H1 (cell line): ENCODE measurements at regions not wholly inside any gene's neighbourhood (a gene's known extent, or its start where the extent isn't known, plus 50 kb on each side); places are given as distances from the start of the nearest gene placed in this dataset.

Source experiments
- CTCF ChIA-PET: fragments of 300-600 bp; sonication (Branson Sonifier 250); formaldehyde crosslinking; loops from one replicate; lab custom pipeline; 2021; ENCODE audit not compliant: partially characterized antibody; lab: Charles Lee
- POLR2A ChIA-PET: fragments of 300-600 bp; sonication (Branson Sonifier 250); formaldehyde crosslinking; loops from one replicate; lab custom pipeline; 2021; ENCODE audit warnings: inconsistent platforms; ENCODE audit not compliant: partially characterized antibody; lab: Charles Lee
- DNase-seq, 2 experiments: peaks; one replicate each; pipeline versions ENCODE4 v3.0.0 to v3.0.0-alpha.2; 2010 to 2022; ENCODE audit warnings: low spot score in 2 of 2, low read depth in 1 of 2, mixed read lengths in 1 of 2
- FAIRE-seq: peaks from 2 replicates; lab custom pipeline; 2011; peaks lifted over from hg19 to GRCh38; lab: Jason Lieb, UNC
- H2AFZ ChIP-seq: 2 replicates; pipeline ENCODE4 v1.8.1; 2012; ENCODE audit warnings: low read length, inconsistent platforms
- H2AK5ac ChIP-seq: 2 replicates; pipeline ENCODE4 v1.6.1; 2013; ENCODE audit warnings: low read depth, low read length
- H2BK120ac ChIP-seq: replicated peaks from 2 replicates; pipeline ENCODE3; 2013; ENCODE audit warnings: low read depth, low read length, inconsistent platforms
- H2BK12ac ChIP-seq: 2 replicates; pipeline ENCODE4 v1.6.1; 2013; ENCODE audit warnings: low read depth, low read length
- H2BK15ac ChIP-seq: 2 replicates; pipeline ENCODE4 v1.6.1; 2013; ENCODE audit warnings: low read length
- H2BK20ac ChIP-seq: 2 replicates; pipeline ENCODE4 v1.6.1; 2013; ENCODE audit warnings: low read length
- H2BK5ac ChIP-seq: 2 replicates; pipeline ENCODE4 v1.6.1; 2013; ENCODE audit warnings: low read depth, low read length
- H3K14ac ChIP-seq: 2 replicates; pipeline ENCODE4 v1.6.1; 2013; ENCODE audit warnings: inconsistent platforms; ENCODE audit not compliant: insufficient read length
- H3K18ac ChIP-seq: 2 replicates; pipeline ENCODE4 v1.6.1; 2013; ENCODE audit warnings: low read length; ENCODE audit errors: extremely low read depth
- H3K23ac ChIP-seq: 2 replicates; pipeline ENCODE4 v1.6.1; 2013; ENCODE audit warnings: inconsistent platforms; ENCODE audit not compliant: insufficient read length
- H3K23me2 ChIP-seq: 2 replicates; pipeline ENCODE4 v1.6.1; 2013; ENCODE audit warnings: low read depth, low read length
- H3K27ac ChIP-seq: 2 replicates; pipeline ENCODE4 v1.6.1; 2011; ENCODE audit warnings: low read depth, low read length, inconsistent platforms
- H3K27me3 ChIP-seq, 4 experiments: replicated peaks in 1 of 4; 1 replicate in 1 of 4; 2 replicates in 3 of 4; pipeline versions ENCODE4 v1.6.1 to v1.8.1; 2011 to 2013; ENCODE audit warnings: low read length in 3 of 4, mild to moderate bottlenecking in 3 of 4, inconsistent platforms in 2 of 4, mixed read lengths in 2 of 4, moderate library complexity in 1 of 4; ENCODE audit not compliant: control insufficient read depth in 3 of 4, insufficient read depth in 3 of 4; ENCODE audit errors: extremely low read depth in 1 of 4
- H3K36me3 ChIP-seq, 4 experiments: 2 replicates each; pipeline versions ENCODE4 v1.6.1 to v1.8.1; 2011 to 2013; ENCODE audit warnings: mild to moderate bottlenecking in 4 of 4, low read length in 3 of 4, moderate library complexity in 2 of 4, control low read depth in 1 of 4, inconsistent platforms in 1 of 4; ENCODE audit not compliant: insufficient read depth in 4 of 4, control insufficient read depth in 2 of 4
- H3K4ac ChIP-seq: replicated peaks from 2 replicates; pipeline ENCODE3; 2013; ENCODE audit warnings: low read length, low read depth, mixed read lengths, inconsistent platforms; ENCODE audit not compliant: insufficient read length
- H3K4me1 ChIP-seq, 4 experiments: replicated peaks in 1 of 4; 1 replicate in 1 of 4; 2 replicates in 3 of 4; pipeline versions ENCODE4 v1.6.1 to v1.8.1; 2011 to 2013; ENCODE audit warnings: low read length in 3 of 4, inconsistent platforms in 2 of 4, mixed read lengths in 1 of 4; ENCODE audit not compliant: insufficient read depth in 4 of 4, control insufficient read depth in 3 of 4
- H3K4me2 ChIP-seq, 2 experiments: 2 replicates each; pipeline versions ENCODE4 v1.6.1 to v1.8.1; 2011 to 2013; ENCODE audit warnings: low read depth in 2 of 2, low read length in 2 of 2, control low read depth in 1 of 2, inconsistent platforms in 1 of 2, mild to moderate bottlenecking in 1 of 2; ENCODE audit not compliant: insufficient read depth in 1 of 2
- H3K4me3 ChIP-seq, 4 experiments: fragments of 200-600, 300-600 bp in 1 of 4; sonication (generic), shearing (Covaris generic), sonication (Bioruptor Twin) in 1 of 4; 2 replicates each; pipeline versions ENCODE4 v1.5.1 to v1.8.1; 2011 to 2016; ENCODE audit warnings: low read length in 4 of 4, low read depth in 3 of 4, control low read depth in 2 of 4, inconsistent platforms in 2 of 4, mild to moderate bottlenecking in 2 of 4, mixed read lengths in 1 of 4, moderate library complexity in 1 of 4; ENCODE audit not compliant: insufficient read depth in 2 of 4; ENCODE audit errors: extremely low read depth in 1 of 4
- H3K56ac ChIP-seq: replicated peaks from 2 replicates; pipeline ENCODE3; 2013; ENCODE audit warnings: low read depth, mild to moderate bottlenecking, mixed read lengths, low read length, inconsistent platforms; ENCODE audit not compliant: insufficient read length
- H3K79me1 ChIP-seq: 2 replicates; pipeline ENCODE4 v1.6.1; 2013; ENCODE audit warnings: low read depth, low read length, control low read depth
- H3K79me2 ChIP-seq, 2 experiments: 2 replicates each; pipeline versions ENCODE4 v1.6.1 to v1.8.1; 2012 to 2013; ENCODE audit warnings: low read length in 2 of 2, mild to moderate bottlenecking in 2 of 2, inconsistent platforms in 1 of 2; ENCODE audit not compliant: insufficient read depth in 2 of 2, control insufficient read depth in 1 of 2
- H3K9ac ChIP-seq, 4 experiments: replicated peaks in 1 of 4; 1 replicate in 1 of 4; 2 replicates in 3 of 4; pipeline versions ENCODE4 v1.6.1 to v1.8.1; 2011 to 2013; ENCODE audit warnings: low read depth in 3 of 4, low read length in 3 of 4, control low read depth in 2 of 4, mild to moderate bottlenecking in 2 of 4, moderate library complexity in 2 of 4, inconsistent platforms in 1 of 4; ENCODE audit errors: extremely low read depth in 1 of 4
- H3K9me3 ChIP-seq, 2 experiments: 2 replicates each; pipeline versions ENCODE4 v1.6.1 to v1.8.1; 2012 to 2013; ENCODE audit warnings: mild to moderate bottlenecking in 2 of 2, moderate library complexity in 2 of 2, control low read depth in 1 of 2, inconsistent platforms in 1 of 2, low read depth in 1 of 2, low read length in 1 of 2, mixed read lengths in 1 of 2; ENCODE audit not compliant: insufficient read depth in 2 of 2
- H4K20me1 ChIP-seq, 2 experiments: replicated peaks in 1 of 2; 2 replicates each; pipeline versions ENCODE3 to v1.8.1; 2011 to 2013; ENCODE audit warnings: inconsistent platforms in 2 of 2, low read length in 2 of 2, mild to moderate bottlenecking in 1 of 2; ENCODE audit not compliant: insufficient read depth in 2 of 2, control insufficient read depth in 1 of 2
- H4K5ac ChIP-seq: 2 replicates; pipeline ENCODE4 v1.6.1; 2013; ENCODE audit warnings: low read length, low read depth, mixed read lengths, inconsistent platforms; ENCODE audit not compliant: insufficient read length
- H4K8ac ChIP-seq: 2 replicates; pipeline ENCODE4 v1.8.0; 2013; ENCODE audit warnings: mild to moderate bottlenecking, moderate library complexity, low read length, inconsistent platforms; ENCODE audit not compliant: insufficient read depth; ENCODE audit errors: extremely low read depth
- H4K91ac ChIP-seq: replicated peaks from 2 replicates; pipeline ENCODE3; 2013; ENCODE audit warnings: low read length, mixed read lengths, inconsistent platforms; ENCODE audit not compliant: insufficient read length
- CEBPB ChIP-seq: IDR thresholded peaks from 2 replicates; pipeline ENCODE4 v1.6.1; 2012; ENCODE audit warnings: low read depth, low read length
- EZH2 ChIP-seq: fragments of 200-600 bp; sonication (generic); IDR thresholded peaks from 2 replicates; pipeline ENCODE4 v1.7.1; 2012; ENCODE audit warnings: low read depth, mild to moderate bottlenecking, moderate library complexity, low read length, inconsistent platforms; ENCODE audit not compliant: severe bottlenecking
- FOSL1 ChIP-seq: IDR thresholded peaks from 2 replicates; pipeline ENCODE4 v1.6.1; 2011; ENCODE audit warnings: mild to moderate bottlenecking, low read depth, low read length, moderate library complexity; ENCODE audit not compliant: insufficient read depth
- GABPA ChIP-seq: IDR thresholded peaks from 2 replicates; pipeline ENCODE4 v1.6.1; 2011; ENCODE audit warnings: mild to moderate bottlenecking, low read length, moderate library complexity, borderline replicate concordance; ENCODE audit not compliant: insufficient read depth
- HDAC2 ChIP-seq, 2 experiments: fragments of 300-600 bp in 1 of 2; sonication (generic) in 1 of 2; IDR thresholded peaks; 2 replicates each; pipeline ENCODE4 v1.6.1; 2011 to 2012; ENCODE audit warnings: low read depth in 2 of 2, low read length in 2 of 2, mild to moderate bottlenecking in 2 of 2, moderate library complexity in 2 of 2, borderline replicate concordance in 1 of 2, inconsistent platforms in 1 of 2
- KDM4A ChIP-seq: IDR thresholded peaks from one replicate; pipeline ENCODE4 v1.7.1; 2012; ENCODE audit warnings: low read depth, mild to moderate bottlenecking, moderate library complexity, low read length, inconsistent platforms; ENCODE audit not compliant: severe bottlenecking
- KDM5A ChIP-seq: fragments of 200-600 bp; IDR thresholded peaks from 2 replicates; pipeline ENCODE4 v1.7.1; 2012; ENCODE audit warnings: mild to moderate bottlenecking, low read length, inconsistent platforms, mixed read lengths
- NANOG ChIP-seq: IDR thresholded peaks from 2 replicates; pipeline ENCODE4 v1.6.1; 2011; ENCODE audit warnings: low read length, low read depth, mild to moderate bottlenecking, inconsistent platforms; ENCODE audit not compliant: insufficient read depth, poor library complexity, severe bottlenecking
- POLR2A ChIP-seq, 2 experiments: IDR thresholded peaks; 1 replicate in 1 of 2; 2 replicates in 1 of 2; pipeline ENCODE4 v1.6.1; 2011; ENCODE audit warnings: low read depth in 2 of 2, low read length in 2 of 2, mild to moderate bottlenecking in 2 of 2; ENCODE audit errors: control extremely low read depth in 1 of 2
- RXRA ChIP-seq: IDR thresholded peaks from 2 replicates; pipeline ENCODE4 v1.6.1; 2011; ENCODE audit warnings: low read depth, mild to moderate bottlenecking, low read length, moderate library complexity; ENCODE audit not compliant: insufficient read depth
- SUZ12 ChIP-seq: fragments of 200-600 bp; sonication (generic); IDR thresholded peaks from 2 replicates; pipeline ENCODE4 v1.6.1; 2012; ENCODE audit warnings: mild to moderate bottlenecking, inconsistent platforms, low read length, moderate library complexity, mixed read lengths
- TCF12 ChIP-seq: IDR thresholded peaks from 2 replicates; pipeline ENCODE4 v1.6.1; 2011; ENCODE audit warnings: low read depth, mild to moderate bottlenecking, low read length
- ZNF274 ChIP-seq: IDR thresholded peaks from 2 replicates; pipeline ENCODE4 v1.7.0; 2012; ENCODE audit warnings: low read length, borderline replicate concordance; ENCODE audit errors: extremely low read depth
- WGBS, 2 experiments: shearing (Covaris generic) in 1 of 2; methylation state at CpG; one replicate each; pipeline versions ENCODE4 v1.1.6 to v1.1.7; 2013 to 2015; ENCODE audit warnings: low lambda C conversion rate in 2 of 2, mixed read lengths in 2 of 2, inconsistent platforms in 1 of 2, low coverage in 1 of 2, missing lambda C conversion rate in 1 of 2; ENCODE audit not compliant: insufficient replicate concordance in 2 of 2, insufficient coverage in 1 of 2, insufficient read length in 1 of 2; ENCODE audit errors: extremely low coverage in 1 of 2, missing lambda C conversion rate in 1 of 2; 5-methylcytosine and 5-hydroxymethylcytosine counted together

DNA sequence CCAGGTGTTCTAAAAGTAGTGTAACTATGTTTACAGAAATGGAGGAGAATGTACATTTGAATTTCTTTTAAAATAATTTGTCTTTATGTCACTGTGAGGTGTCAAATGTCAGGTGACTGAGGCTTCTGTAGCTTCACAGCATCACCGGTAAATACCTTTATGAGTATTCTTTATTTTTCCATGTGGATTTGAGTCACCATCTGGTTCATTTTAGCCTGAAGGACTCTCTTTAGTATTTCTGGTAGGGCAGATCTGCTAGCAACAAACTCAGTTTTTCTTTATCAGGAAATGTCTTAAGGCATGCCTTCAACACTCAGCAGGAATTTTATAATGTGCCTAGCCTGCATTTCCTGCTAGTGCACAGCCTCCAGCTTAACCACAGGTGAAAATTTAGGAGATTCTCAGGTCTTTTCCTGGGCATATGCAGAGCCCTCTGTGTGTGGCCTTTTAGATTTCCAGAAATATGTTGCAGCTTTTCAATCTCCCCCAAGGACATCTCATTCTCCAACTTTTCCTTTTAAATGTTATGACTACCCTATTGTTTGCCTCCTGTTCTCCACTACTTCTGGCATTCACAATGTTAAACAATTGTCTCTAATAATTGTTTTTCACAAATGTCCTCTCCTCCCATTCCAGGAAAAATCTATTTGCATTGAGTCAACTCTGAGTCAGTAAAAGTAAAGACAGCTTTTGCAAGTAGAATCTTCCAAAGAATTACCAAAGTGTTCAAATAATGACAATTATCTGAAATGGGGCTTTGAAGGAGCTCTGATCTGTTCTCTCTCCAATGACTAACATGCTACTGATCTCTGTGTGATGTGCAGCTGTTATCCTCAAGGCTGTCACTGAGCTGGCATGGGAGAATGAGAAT is 239.4 kb upstream of the CPHXL start:
- H3K9ac ChIP-seq = no peak overlapping the region
- H3K9me3 ChIP-seq = no peaks in the 10 kb centered on the region
- H3K23me2 ChIP-seq = no peaks in the 10 kb centered on the region; the same call in 1 of the 2 replicates
- H3K18ac ChIP-seq = no peak overlapping the region
- H3K4ac ChIP-seq = no peak overlapping the region
- no peak overlapping the region for H2BK12ac ChIP-seq
- no peak overlapping the region for H2AK5ac ChIP-seq
- WGBS, 2 experiments = 88% methylated on average over 1 of the region's 1 CpG; no CpG with 5 or more reads in 1 of the 2 experiments
- H3K79me1 ChIP-seq = no peaks in the 10 kb centered on the region
- no peak overlapping the region for H4K5ac ChIP-seq
- no peak for FAIRE-seq
- no peaks in the 10 kb centered on the region for H3K4me1 ChIP-seq
- H2BK15ac ChIP-seq = no peak overlapping the region
- H2BK20ac ChIP-seq = no peak overlapping the region
- H3K79me2 ChIP-seq = no peaks in the 10 kb centered on the region
- no peak overlapping the region for H3K4me2 ChIP-seq
- no peaks in the 10 kb centered on the region for H3K36me3 ChIP-seq
- no peak overlapping the region for H3K27ac ChIP-seq
- CTCF ChIA-PET = interaction anchor here (0.5 to 1.4 kb wide), 2 partner anchors 8 to 1170 kb away, joined by 3 read pairs; no protein-coding TSS in a partner anchor
- H4K91ac ChIP-seq = no peak overlapping the region
- no peak overlapping the region for H2BK120ac ChIP-seq
- no peak overlapping the region for H4K8ac ChIP-seq
- no peak overlapping the region for H3K56ac ChIP-seq
- POLR2A ChIA-PET = no interaction called here
- no peak overlapping the region for H3K4me3 ChIP-seq
- no peaks in the 10 kb centered on the region for H4K20me1 ChIP-seq
- no peak for DNase-seq
- H3K14ac ChIP-seq = no peak overlapping the region
- no peak overlapping the region for H2AFZ ChIP-seq
- H3K23ac ChIP-seq = no peak overlapping the region
- no peaks in the 10 kb centered on the region for H3K27me3 ChIP-seq
- no peak overlapping the region for H2BK5ac ChIP-seq
- TF ChIP-seq ZNF274 = no peak
- TF ChIP-seq FOSL1 = no peak
- no peak for TF ChIP-seq KDM5A
- no peak for TF ChIP-seq POLR2A (IDR thresholded peaks at IDR 0.05; ENCODE audit: control extremely low read depth in 1 of 2, low read depth in 2 of 2, low read length in 2 of 2)
- no peak for TF ChIP-seq RXRA
- TF ChIP-seq NANOG = no peak
- TF ChIP-seq SUZ12 = no peak
- no peak for TF ChIP-seq KDM4A
- no peak for TF ChIP-seq CEBPB
- no peak for TF ChIP-seq EZH2
- TF ChIP-seq TCF12 = no peak
- no peak for TF ChIP-seq HDAC2 (IDR thresholded peaks at IDR 0.05; ENCODE audit: borderline replicate concordance in 1 of 2, low read depth in 2 of 2, low read length in 2 of 2)
- TF ChIP-seq GABPA = no peak
- TF ChIP-seq, all 59 proteins: peak for 0
